ENCODE measurements at regions not wholly inside any gene's neighbourhood (a gene's known extent, or its start where the extent isn't known, plus 50 kb on each side); places are given as distances from the start of the nearest gene placed in this dataset.

DNA sequence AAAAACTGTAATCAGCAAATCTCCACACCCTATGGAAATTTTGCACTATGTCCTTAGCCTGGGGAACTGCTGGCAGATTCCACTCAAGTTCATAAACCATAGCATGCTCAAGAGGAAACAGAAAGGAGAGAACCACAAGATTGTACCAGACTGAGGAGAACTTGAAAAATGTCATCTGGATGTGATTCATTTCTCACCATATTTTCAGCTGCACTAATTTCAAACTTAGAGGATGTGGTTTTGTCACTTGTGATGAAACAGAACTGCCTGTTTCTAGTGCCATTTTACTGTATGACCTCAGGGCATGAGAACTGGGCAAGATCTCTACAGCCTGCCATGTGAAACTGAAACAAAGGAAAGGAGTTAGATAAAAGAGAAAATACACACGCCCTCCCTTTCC is 1493.1 kb upstream of the FLRT2 start:
- intact Hi-C loops (cut with DNase I; ENCODE audit: low total_unique reads) (no loop called here), in situ Hi-C loops (cut with MboI; ENCODE audit: low pct_ligation_motif_present in 1 of 4, low pct_unique_long_range_greater_than_20kb in 1 of 4, low sequenced_read_pairs in 3 of 4) (no loop called here)
- DNase-seq, result no peak
- WGBS, 2 donors (ENCODE audit: low coverage in 1 of 2), result 14 to 53% methylated on average over 1 of the region's 1 CpG
- Histone ChIP-seq H3K36me3 (no peaks in the 10 kb centered on the region), H3K9me3 (peaks cover 0 to 4% of the 10 kb centered on the region in 2 donors), H3K4me3 (no peak overlapping the region), H3K27ac (no peak overlapping the region), H3K4me1 (no peaks in the 10 kb centered on the region), H3K27me3 (no peaks in the 10 kb centered on the region)
- no peak for TF ChIP-seq EP300 (IDR thresholded peaks at IDR 0.05; ENCODE audit: low read depth)
- TF ChIP-seq POLR2AphosphoS5 (IDR thresholded peaks at IDR 0.05), result no peak
- no peak for TF ChIP-seq POLR2A (IDR thresholded peaks at IDR 0.05)
- TF ChIP-seq, protein P1, sequence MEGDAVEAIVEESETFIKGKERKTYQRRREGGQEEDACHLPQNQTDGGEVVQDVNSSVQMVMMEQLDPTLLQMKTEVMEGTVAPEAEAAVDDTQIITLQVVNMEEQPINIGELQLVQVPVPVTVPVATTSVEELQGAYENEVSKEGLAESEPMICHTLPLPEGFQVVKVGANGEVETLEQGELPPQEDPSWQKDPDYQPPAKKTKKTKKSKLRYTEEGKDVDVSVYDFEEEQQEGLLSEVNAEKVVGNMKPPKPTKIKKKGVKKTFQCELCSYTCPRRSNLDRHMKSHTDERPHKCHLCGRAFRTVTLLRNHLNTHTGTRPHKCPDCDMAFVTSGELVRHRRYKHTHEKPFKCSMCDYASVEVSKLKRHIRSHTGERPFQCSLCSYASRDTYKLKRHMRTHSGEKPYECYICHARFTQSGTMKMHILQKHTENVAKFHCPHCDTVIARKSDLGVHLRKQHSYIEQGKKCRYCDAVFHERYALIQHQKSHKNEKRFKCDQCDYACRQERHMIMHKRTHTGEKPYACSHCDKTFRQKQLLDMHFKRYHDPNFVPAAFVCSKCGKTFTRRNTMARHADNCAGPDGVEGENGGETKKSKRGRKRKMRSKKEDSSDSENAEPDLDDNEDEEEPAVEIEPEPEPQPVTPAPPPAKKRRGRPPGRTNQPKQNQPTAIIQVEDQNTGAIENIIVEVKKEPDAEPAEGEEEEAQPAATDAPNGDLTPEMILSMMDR (IDR thresholded peaks at IDR 0.05), result no peak

DNA sequence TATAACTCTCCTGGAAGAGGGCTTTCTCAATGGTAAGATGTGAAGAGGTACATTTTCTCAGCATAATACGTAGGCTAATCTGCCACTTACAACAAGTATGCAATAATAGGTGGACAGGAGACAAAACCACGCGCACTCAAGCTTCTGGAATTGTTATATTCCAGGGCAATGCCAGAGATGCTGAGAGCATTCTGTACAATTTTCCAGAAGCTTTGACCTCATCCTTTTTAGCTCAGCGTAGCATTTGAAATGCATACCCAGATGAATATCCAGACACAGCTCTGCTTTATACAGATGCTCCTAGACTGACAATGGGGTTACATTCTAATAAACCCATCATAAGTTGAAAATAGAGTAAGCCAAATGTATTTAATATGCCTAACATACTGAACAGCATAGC is 1492.4 kb upstream of the FLRT2 start:
- H3K4me3 ChIP-seq, result no peak overlapping the region
- peaks cover 0 to 4% of the 10 kb centered on the region in 2 donors for H3K9me3 ChIP-seq
- H3K36me3 ChIP-seq, result no peaks in the 10 kb centered on the region
- in situ Hi-C loops (cut with MboI; ENCODE audit: low pct_ligation_motif_present in 1 of 4, low pct_unique_long_range_greater_than_20kb in 1 of 4, low sequenced_read_pairs in 3 of 4) (no loop called here), intact Hi-C loops (cut with DNase I; ENCODE audit: low total_unique reads) (no loop called here)
- H3K4me1 ChIP-seq, result no peaks in the 10 kb centered on the region
- WGBS, 2 donors (ENCODE audit: low coverage in 1 of 2), result 80 to 83% methylated on average over 4 of the region's 4 CpGs
- DNase-seq, result no peak
- H3K27me3 ChIP-seq, result no peaks in the 10 kb centered on the region
- TF ChIP-seq POLR2AphosphoS5 (IDR thresholded peaks at IDR 0.05), result no peak
- TF ChIP-seq, protein P1 (IDR thresholded peaks at IDR 0.05), result no peak
- TF ChIP-seq POLR2A (IDR thresholded peaks at IDR 0.05), result no peak
- no peak for TF ChIP-seq EP300 (IDR thresholded peaks at IDR 0.05; ENCODE audit: low read depth)
- H3K27ac ChIP-seq, result no peak overlapping the region

DNA sequence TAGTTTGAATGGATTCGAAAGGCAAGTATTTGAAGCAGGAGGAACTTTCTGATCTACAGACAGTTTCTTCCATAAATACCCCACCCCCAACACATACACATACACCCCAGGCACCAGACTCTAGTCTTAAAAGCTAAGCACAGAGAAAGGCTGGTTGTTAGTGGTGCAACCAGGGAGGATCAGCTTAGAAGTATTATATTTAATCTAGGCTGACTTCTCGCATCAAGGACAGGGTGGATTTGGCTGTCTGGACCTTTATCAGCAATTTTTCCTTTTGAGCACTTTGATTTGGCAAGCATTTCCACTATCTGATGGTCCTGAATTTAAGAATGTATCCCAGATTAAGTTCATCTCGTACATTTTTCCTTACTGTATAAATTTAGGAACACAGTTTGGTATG is 1489.8 kb upstream of the FLRT2 start:
- 80 to 88% methylated on average over 3 of the region's 3 CpGs for WGBS, 2 donors (ENCODE audit: low coverage in 1 of 2)
- Histone ChIP-seq H3K9me3 (no peaks in the 10 kb centered on the region), H3K27me3 (no peaks in the 10 kb centered on the region), H3K27ac (no peak overlapping the region), H3K4me1 (no peaks in the 10 kb centered on the region), H3K36me3 (no peaks in the 10 kb centered on the region), H3K4me3 (no peak overlapping the region)
- no peak for DNase-seq
- in situ Hi-C loops (cut with MboI; ENCODE audit: low pct_ligation_motif_present in 1 of 4, low pct_unique_long_range_greater_than_20kb in 1 of 4, low sequenced_read_pairs in 3 of 4) (no loop called here), intact Hi-C loops (cut with DNase I; ENCODE audit: low total_unique reads) (no loop called here)
- no peak for TF ChIP-seq POLR2A (IDR thresholded peaks at IDR 0.05)
- TF ChIP-seq, protein P1 (IDR thresholded peaks at IDR 0.05), result no peak
- no peak for TF ChIP-seq EP300 (IDR thresholded peaks at IDR 0.05; ENCODE audit: low read depth)
- no peak for TF ChIP-seq POLR2AphosphoS5 (IDR thresholded peaks at IDR 0.05)

DNA sequence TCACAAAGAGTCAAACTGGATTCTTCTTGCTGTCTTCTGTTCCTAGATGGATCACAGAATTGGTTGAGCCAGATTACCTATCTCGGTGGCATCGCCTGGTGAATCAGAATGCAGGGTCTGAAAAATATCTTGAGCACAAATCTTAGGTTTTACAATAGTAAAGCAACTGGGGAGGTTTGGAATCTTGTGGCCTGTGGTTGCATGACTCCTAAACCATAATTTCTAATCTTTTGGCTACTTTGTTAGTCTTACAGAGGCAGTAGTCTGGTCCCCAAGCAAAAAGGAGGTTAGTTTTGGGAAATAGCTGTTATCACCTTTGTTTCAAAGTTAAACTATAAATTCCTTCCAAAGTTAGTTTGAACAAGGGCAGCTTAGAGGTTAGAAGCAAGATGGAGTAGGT is 1488.5 kb upstream of the FLRT2 start:
- intact Hi-C loops (cut with DNase I; ENCODE audit: low total_unique reads) (no loop called here), in situ Hi-C loops (cut with MboI; ENCODE audit: low pct_ligation_motif_present in 1 of 4, low pct_unique_long_range_greater_than_20kb in 1 of 4, low sequenced_read_pairs in 3 of 4) (no loop called here)

More for the DNA sequence above, 1488.5 kb upstream of the FLRT2 start:
- Histone ChIP-seq H3K9me3 (no peaks in the 10 kb centered on the region), H3K27ac (no peak overlapping the region), H3K4me1 (no peaks in the 10 kb centered on the region), H3K36me3 (no peaks in the 10 kb centered on the region), H3K4me3 (no peak overlapping the region), H3K27me3 (no peaks in the 10 kb centered on the region)
- no peak for TF ChIP-seq POLR2A (IDR thresholded peaks at IDR 0.05)
- no peak for TF ChIP-seq EP300 (IDR thresholded peaks at IDR 0.05; ENCODE audit: low read depth)
- no peak for TF ChIP-seq POLR2AphosphoS5 (IDR thresholded peaks at IDR 0.05)
- TF ChIP-seq, protein P1 (IDR thresholded peaks at IDR 0.05), result no peak
- 80 to 93% methylated on average over 1 to 2 of the region's 2 CpGs for WGBS, 2 donors (ENCODE audit: low coverage in 1 of 2)
- no peak for DNase-seq

Measured in transverse colon (tissue), 4 donors.